ENCODE measurements at regions not wholly inside any gene's neighbourhood (a gene's known extent, or its start where the extent isn't known, plus 50 kb on each side); places are given as distances from the start of the nearest gene placed in this dataset.

GRCh38 chr5:117261948-117262571 is 687.4 kb upstream of the SEMA6A start:
- no peak for DNase-seq

- no peak for DNase-seq
Measured at GRCh38 chr5:117255211-117256027, 680.8 kb upstream of the SEMA6A start.

GRCh38 chr5:117252566-117252965 is 677.9 kb upstream of the SEMA6A start:
- DNase-seq, result no peak

GRCh38 chr5:117249086-117249815 is 674.6 kb upstream of the SEMA6A start:
- no peak for DNase-seq

- DNase-seq, result no peak
Measured at GRCh38 chr5:117246424-117246823, 671.8 kb upstream of the SEMA6A start.

- DNase-seq, result no peak
Measured at GRCh38 chr5:117245130-117245529, 670.5 kb upstream of the SEMA6A start.

- DNase-seq, result no peak
Measured at GRCh38 chr5:117242028-117242427, 667.4 kb upstream of the SEMA6A start.

- no peak for DNase-seq
Measured at GRCh38 chr5:117236941-117237340, 662.3 kb upstream of the SEMA6A start.

GRCh38 chr5:117235786-117236185 is 661.2 kb upstream of the SEMA6A start:
- no peak for DNase-seq

GRCh38 chr5:117230375-117230774 is 655.8 kb upstream of the SEMA6A start:
- no peak for DNase-seq

GRCh38 chr5:117220730-117221129 is 646.1 kb upstream of the SEMA6A start:
- DNase-seq, result no peak

- DNase-seq, result no peak
Measured at GRCh38 chr5:117218789-117219188, 644.2 kb upstream of the SEMA6A start.

GRCh38 chr5:117212866-117213265 is 638.2 kb upstream of the SEMA6A start:
- no peak for DNase-seq

GRCh38 chr5:117210796-117211195 is 636.2 kb upstream of the SEMA6A start:
- no peak for DNase-seq

GRCh38 chr5:117209479-117209878 is 634.9 kb upstream of the SEMA6A start:
- no peak for DNase-seq

GRCh38 chr5:117207088-117207668 is 632.6 kb upstream of the SEMA6A start:
- DNase-seq, result no peak

GRCh38 chr5:117205894-117206293 is 631.3 kb upstream of the SEMA6A start:
- DNase-seq, result no peak

GRCh38 chr5:117204926-117205869 is 630.6 kb upstream of the SEMA6A start:
- no peak for DNase-seq

GRCh38 chr5:117204404-117204803 is 629.8 kb upstream of the SEMA6A start:
- DNase-seq, result no peak

GRCh38 chr5:117203584-117203983 is 629.0 kb upstream of the SEMA6A start:
- DNase-seq, result no peak

- no peak for DNase-seq
Measured at GRCh38 chr5:117201001-117201400, 626.4 kb upstream of the SEMA6A start.

GRCh38 chr5:117195076-117195475 is 620.5 kb upstream of the SEMA6A start:
- DNase-seq, result no peak

Data from SHP77 (cell line).